Suprapubic skin (tissue), 4 donors: ENCODE measurements at regions not wholly inside any gene's neighbourhood (a gene's known extent, or its start where the extent isn't known, plus 50 kb on each side); places are given as distances from the start of the nearest gene placed in this dataset.

Experiments used
- DNase-seq, 2 donors: peaks; one replicate each; pipeline ENCODE4 v3.0.0-alpha.2; 2019; ENCODE audit warnings: low spot score in 2 of 2
- H3K27ac ChIP-seq: fragments of 200-600 bp; sonication (generic); one replicate; pipeline ENCODE4 v1.5.1; 2019
- H3K27me3 ChIP-seq: fragments of 200-600 bp; sonication (generic); one replicate; pipeline ENCODE4 v1.5.1; 2019
- H3K36me3 ChIP-seq: fragments of 200-600 bp; sonication (generic); one replicate; pipeline ENCODE4 v1.5.1; 2019
- H3K4me1 ChIP-seq: fragments of 200-600 bp; sonication (generic); one replicate; pipeline ENCODE4 v1.5.1; 2019
- H3K4me3 ChIP-seq: fragments of 200-600 bp; sonication (generic); one replicate; pipeline ENCODE4 v1.5.1; 2019; ENCODE audit warnings: mild to moderate bottlenecking
- H3K9me3 ChIP-seq: fragments of 200-600 bp; sonication (generic); one replicate; pipeline ENCODE4 v1.5.1; 2019
- EP300 ChIP-seq: sonication (generic); formaldehyde crosslinking; IDR thresholded peaks from one replicate; pipeline ENCODE4 v1.6.1; 2017; ENCODE audit warnings: antibody characterized with exemption
- POLR2A ChIP-seq, 2 donors: fragments of 450-650 bp; IDR thresholded peaks; one replicate each; pipeline ENCODE4 v1.6.1; 2017; ENCODE audit warnings: antibody characterized with exemption in 2 of 2, mild to moderate bottlenecking in 2 of 2, moderate library complexity in 2 of 2
- POLR2AphosphoS5 ChIP-seq, 3 donors: sonication (generic); formaldehyde crosslinking; IDR thresholded peaks; one replicate each; pipeline ENCODE4 v1.6.1; 2017; ENCODE audit warnings: antibody characterized with exemption in 3 of 3
- WGBS: methylation state at CpG from one replicate; pipeline ENCODE4 v1.1.5; 2018; 5-methylcytosine and 5-hydroxymethylcytosine counted together
- TF ChIP-seq, protein P1 (sequence below), 2 donors: fragments of 200-600 bp in 1 of 2; fragments of 450-650 bp in 1 of 2; sonication (generic) in 1 of 2; IDR thresholded peaks; one replicate each; pipeline ENCODE4 v1.5.1; 2016 to 2019; ENCODE audit warnings: antibody characterized with exemption in 2 of 2, mild to moderate bottlenecking in 1 of 2, moderate library complexity in 1 of 2

DNA sequence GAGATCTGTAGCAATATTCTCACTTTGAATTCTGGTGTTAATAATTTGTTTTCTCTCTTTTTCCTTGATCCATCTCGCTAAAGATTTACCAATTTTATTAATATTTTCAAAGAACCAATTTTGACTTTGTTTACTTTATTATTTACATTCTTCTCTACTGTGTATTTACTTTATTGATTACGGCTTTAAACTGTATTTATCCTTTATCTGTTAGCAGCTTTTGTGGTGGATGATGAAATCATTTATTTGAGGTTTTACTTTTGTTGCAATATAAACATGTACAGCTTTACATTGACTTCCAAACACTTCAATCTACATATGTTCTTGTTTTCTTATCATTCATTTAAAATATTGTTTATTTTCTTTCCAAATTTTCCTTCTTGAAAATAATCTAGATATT, 719.9 kb downstream of the ADCYAP1 start:
- Histone ChIP-seq H3K27me3 (no peaks in the 10 kb centered on the region), H3K27ac (no peak overlapping the region), H3K36me3 (no peaks in the 10 kb centered on the region), H3K9me3 (no peaks in the 10 kb centered on the region), H3K4me3 (no peak overlapping the region), H3K4me1 (no peaks in the 10 kb centered on the region)
- no peak for DNase-seq
- 84% methylated on average over 2 of the region's 2 CpGs for WGBS
- TF ChIP-seq POLR2AphosphoS5 (IDR thresholded peaks at IDR 0.05) (no peak), POLR2A (IDR thresholded peaks at IDR 0.05) (no peak), EP300 (no peak)
- TF ChIP-seq, protein P1, sequence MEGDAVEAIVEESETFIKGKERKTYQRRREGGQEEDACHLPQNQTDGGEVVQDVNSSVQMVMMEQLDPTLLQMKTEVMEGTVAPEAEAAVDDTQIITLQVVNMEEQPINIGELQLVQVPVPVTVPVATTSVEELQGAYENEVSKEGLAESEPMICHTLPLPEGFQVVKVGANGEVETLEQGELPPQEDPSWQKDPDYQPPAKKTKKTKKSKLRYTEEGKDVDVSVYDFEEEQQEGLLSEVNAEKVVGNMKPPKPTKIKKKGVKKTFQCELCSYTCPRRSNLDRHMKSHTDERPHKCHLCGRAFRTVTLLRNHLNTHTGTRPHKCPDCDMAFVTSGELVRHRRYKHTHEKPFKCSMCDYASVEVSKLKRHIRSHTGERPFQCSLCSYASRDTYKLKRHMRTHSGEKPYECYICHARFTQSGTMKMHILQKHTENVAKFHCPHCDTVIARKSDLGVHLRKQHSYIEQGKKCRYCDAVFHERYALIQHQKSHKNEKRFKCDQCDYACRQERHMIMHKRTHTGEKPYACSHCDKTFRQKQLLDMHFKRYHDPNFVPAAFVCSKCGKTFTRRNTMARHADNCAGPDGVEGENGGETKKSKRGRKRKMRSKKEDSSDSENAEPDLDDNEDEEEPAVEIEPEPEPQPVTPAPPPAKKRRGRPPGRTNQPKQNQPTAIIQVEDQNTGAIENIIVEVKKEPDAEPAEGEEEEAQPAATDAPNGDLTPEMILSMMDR (IDR thresholded peaks at IDR 0.05), result no peak

DNA sequence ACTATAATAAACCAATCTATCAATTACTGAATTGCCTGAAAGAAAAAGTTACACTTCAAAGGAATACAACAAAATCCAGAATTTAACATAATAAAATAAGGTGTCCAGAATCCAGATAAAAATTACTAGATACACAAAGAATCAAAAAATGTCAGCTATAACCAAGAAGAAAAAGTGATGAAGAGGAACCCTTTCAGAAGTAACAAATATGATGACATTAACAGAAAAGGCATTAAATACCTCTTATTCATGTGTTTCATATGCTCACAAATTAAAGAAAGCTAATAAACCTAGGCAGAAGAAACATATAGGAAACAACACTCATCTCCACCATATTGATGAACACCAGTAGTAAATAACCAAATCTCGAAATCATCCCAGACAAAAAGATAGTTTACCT, 722.8 kb downstream of the ADCYAP1 start:
- no peak for DNase-seq
- Histone ChIP-seq H3K9me3 (no peaks in the 10 kb centered on the region), H3K4me1 (no peaks in the 10 kb centered on the region), H3K27ac (no peak overlapping the region), H3K4me3 (no peak overlapping the region), H3K36me3 (no peaks in the 10 kb centered on the region), H3K27me3 (no peaks in the 10 kb centered on the region)
- 80% methylated on average over 1 of the region's 1 CpG for WGBS
- TF ChIP-seq EP300, result no peak

DNA sequence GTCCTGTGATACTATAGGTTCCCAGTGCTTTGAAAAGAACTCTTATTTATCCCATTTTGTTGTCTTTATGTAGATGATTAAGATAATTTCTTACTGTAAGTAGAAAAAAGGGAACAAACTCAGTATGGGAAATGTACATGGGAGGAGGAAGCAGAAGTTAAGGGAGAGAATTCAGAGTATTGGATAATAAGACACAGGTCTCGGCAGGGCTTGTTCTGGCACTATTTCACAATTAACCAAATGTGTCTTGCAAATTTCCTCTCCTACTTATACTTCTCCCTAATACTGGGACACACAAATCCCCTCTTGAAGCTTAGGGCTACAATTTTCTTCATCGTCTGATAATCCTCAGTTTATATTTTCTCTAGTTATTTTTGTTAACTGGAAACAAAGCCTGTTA, 744.0 kb downstream of the ADCYAP1 start:
- no peaks in the 10 kb centered on the region for H3K27me3 ChIP-seq
- WGBS, result 54% methylated on average over 2 of the region's 2 CpGs
- H3K36me3 ChIP-seq, result no peaks in the 10 kb centered on the region
- H3K4me1 ChIP-seq, result no peaks in the 10 kb centered on the region
- TF ChIP-seq, protein P1 (IDR thresholded peaks at IDR 0.05), result no peak
- TF ChIP-seq EP300 (no peak), POLR2AphosphoS5 (IDR thresholded peaks at IDR 0.05) (no peak), POLR2A (IDR thresholded peaks at IDR 0.05) (no peak)
- no peak for DNase-seq
- H3K9me3 ChIP-seq, result no peaks in the 10 kb centered on the region
- no peak overlapping the region for H3K4me3 ChIP-seq
- no peak overlapping the region for H3K27ac ChIP-seq

DNA sequence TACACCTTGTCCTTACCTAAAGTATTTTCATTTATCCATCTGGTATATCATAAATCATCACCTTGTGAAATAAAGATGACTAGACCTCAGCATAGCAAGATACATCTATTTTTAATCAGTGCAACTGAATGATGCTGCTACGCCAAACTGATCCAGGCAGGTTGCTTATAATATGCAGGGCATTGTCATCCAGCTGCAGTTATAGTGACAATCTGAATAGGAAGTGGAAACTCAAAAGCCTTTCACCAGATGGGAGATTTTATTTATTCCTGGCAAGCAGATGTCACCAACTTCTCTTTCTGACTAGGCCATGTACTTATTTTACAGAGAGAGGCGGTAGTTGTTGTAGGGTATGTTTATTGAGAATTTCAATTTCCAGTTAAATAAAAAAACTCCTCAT, 747.3 kb downstream of the ADCYAP1 start:
- Histone ChIP-seq H3K27ac (no peak overlapping the region), H3K27me3 (no peaks in the 10 kb centered on the region), H3K4me3 (no peak overlapping the region), H3K4me1 (no peaks in the 10 kb centered on the region), H3K9me3 (no peaks in the 10 kb centered on the region), H3K36me3 (no peaks in the 10 kb centered on the region)
- no peak for DNase-seq
- TF ChIP-seq EP300, result no peak
- TF ChIP-seq, protein P1 (IDR thresholded peaks at IDR 0.05), result no peak
- WGBS, result 59% methylated on average over 2 of the region's 2 CpGs

DNA sequence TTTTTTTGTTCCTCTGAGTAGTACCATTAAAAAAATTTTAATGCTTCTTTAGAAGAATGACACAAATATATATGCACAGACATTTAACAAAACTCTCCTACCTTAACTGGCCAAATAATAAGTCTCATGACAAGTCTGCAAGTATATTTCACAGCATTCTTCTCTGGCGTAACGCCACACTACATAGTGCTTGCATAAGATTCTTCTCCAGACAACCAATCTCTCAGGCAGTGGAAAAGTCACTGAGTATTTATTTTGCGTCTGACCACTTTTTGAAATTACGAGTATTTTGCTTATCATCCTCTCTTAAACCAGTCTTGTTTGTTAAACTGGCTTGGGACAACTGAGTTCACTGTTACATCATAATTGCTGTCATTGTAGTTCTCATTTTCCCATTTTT, 749.2 kb downstream of the ADCYAP1 start:
- 93% methylated on average over 4 of the region's 4 CpGs for WGBS

DNA sequence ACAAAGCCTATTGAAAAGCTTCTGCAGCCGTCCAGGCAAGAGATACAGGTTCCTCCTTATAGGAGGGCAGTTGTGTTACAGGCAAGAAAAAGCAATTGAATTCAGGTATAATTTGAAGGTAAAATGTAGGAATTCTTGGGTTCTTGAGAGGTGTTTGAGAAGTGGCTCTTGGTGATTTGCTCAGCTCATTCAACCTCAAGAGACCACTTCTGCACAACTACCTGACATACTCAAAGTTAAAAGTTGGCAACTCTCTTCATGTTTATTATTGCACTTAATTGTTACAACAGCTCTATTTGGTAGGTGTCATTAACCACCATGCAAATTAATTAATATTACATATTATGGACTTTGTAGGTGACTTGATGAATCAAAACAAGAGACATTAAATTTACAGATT, 753.2 kb downstream of the ADCYAP1 start:
- Histone ChIP-seq H3K27me3 (no peaks in the 10 kb centered on the region), H3K4me3 (no peak overlapping the region), H3K4me1 (no peaks in the 10 kb centered on the region), H3K27ac (no peak overlapping the region), H3K36me3 (no peaks in the 10 kb centered on the region), H3K9me3 (no peaks in the 10 kb centered on the region)
- no peak for TF ChIP-seq POLR2AphosphoS5 (IDR thresholded peaks at IDR 0.05)
- no peak for TF ChIP-seq EP300
- no peak for TF ChIP-seq POLR2A (IDR thresholded peaks at IDR 0.05)
- TF ChIP-seq, protein P1 (IDR thresholded peaks at IDR 0.05), result no peak
- 89% methylated on average over 1 of the region's 1 CpG for WGBS
- DNase-seq, result no peak

More for the DNA sequence above, 749.2 kb downstream of the ADCYAP1 start:
- TF ChIP-seq POLR2A (IDR thresholded peaks at IDR 0.05) (no peak), POLR2AphosphoS5 (IDR thresholded peaks at IDR 0.05) (no peak)
- TF ChIP-seq, protein P1 (IDR thresholded peaks at IDR 0.05), result no peak
- no peaks in the 10 kb centered on the region for H3K9me3 ChIP-seq
- H3K36me3 ChIP-seq, result no peaks in the 10 kb centered on the region
- no peak for DNase-seq
- H3K4me3 ChIP-seq, result no peak overlapping the region
- H3K27me3 ChIP-seq, result no peaks in the 10 kb centered on the region
- H3K27ac ChIP-seq, result no peak overlapping the region
- H3K4me1 ChIP-seq, result no peaks in the 10 kb centered on the region
